Stimulated activated CD4-positive, alpha-beta T cell treated with anti-CD3 and anti-CD28 coated beads, Interleukin-4, amount 100 ng/mL, for 48 hours (primary cell): ENCODE measurements at regions not wholly inside any gene's neighbourhood (a gene's known extent, or its start where the extent isn't known, plus 50 kb on each side); places are given as distances from the start of the nearest gene placed in this dataset.

ENCODE experiments used
- DNase-seq, 2 donors: peaks; one replicate each; pipeline ENCODE4 v3.0.0-alpha.2; 2020; ENCODE audit warnings: low read depth in 2 of 2

DNA sequence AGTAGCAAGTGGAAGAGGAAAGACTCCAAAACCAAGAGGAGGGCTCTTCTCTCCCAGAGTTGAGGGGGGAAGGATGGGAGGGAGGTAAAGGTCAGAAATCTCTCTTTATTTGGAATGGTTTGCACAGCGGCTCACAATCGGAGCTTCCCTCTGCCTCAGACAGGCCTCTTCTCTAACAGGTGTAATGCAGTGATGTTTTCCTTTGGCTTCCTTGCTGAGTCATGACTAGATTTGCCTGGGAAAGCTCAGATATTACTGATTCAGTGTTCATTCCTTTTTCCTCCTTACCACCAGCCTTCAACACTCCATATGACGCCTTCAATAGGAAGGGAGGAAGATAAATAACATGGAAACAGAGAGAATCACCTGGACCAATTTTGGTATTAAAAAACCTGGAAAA lies 136.6 kb downstream of the RNF152 start:
- no peak for DNase-seq

DNA sequence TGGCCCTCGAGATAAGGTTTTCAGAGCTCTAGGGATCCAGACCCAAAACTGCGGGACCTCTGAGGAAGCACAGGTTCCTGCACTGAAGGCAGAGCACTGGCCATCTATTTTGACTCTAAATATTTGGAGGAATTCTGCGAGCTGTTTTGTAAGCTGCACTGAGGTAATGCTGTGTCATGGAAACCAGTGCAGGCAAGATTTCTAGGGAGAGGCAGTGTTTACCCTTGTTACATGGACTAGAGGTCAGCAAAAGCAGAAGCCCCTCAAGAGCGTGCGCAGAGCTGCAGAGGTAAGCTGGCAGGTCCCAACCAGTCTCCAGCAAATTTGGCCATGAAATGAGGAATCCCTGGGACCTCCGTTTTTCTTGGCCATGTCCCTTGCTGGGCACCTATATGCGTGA lies 137.3 kb downstream of the RNF152 start:
- DNase-seq, result no peak

DNA sequence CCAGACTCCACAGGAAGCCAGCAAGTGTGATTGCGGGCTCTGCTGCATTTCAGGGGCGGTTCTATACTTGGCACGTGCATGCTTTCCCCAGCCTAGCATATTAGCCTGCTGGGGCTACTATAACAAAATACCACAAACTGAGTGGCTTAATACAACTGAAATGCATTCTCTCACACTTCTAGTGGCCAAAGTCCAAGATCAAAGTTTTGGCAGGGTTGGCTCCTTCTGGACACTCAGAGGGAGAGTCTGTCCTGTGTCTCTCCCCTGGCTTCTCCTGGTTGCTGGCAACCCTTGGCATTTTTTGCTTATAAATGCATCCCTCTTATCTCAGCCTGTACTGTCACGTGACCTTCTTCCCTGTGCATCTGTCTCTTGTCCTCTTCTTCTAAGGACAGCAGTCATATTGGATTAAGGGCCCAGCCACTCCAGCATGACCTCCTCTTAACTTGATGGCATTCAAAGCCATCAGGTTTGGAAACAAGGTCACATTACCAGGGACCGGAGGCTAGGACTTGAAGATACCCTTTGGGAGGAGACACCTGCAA lies 138.7 kb downstream of the RNF152 start:
- DNase-seq, result no peak

DNA sequence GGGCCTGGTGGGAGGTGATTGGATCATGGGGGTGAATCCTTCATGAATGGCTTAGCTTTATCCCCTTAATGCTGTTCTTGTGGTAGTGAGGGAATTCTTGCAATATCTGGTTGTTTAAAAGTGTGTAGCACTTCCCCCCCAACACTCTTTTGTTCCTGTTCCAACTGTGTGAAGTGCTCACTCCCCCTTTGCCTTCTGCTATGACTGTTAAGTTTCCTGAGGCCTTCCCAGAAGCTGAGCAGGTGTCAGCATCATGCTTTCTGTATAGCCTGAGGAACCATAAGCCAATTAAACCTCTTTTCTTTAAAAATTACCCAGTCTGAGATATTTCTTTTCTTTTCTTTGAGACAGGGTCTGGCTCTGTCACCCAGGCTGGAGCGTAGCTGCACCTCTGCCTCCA lies 139.4 kb downstream of the RNF152 start:
- no peak for DNase-seq

DNA sequence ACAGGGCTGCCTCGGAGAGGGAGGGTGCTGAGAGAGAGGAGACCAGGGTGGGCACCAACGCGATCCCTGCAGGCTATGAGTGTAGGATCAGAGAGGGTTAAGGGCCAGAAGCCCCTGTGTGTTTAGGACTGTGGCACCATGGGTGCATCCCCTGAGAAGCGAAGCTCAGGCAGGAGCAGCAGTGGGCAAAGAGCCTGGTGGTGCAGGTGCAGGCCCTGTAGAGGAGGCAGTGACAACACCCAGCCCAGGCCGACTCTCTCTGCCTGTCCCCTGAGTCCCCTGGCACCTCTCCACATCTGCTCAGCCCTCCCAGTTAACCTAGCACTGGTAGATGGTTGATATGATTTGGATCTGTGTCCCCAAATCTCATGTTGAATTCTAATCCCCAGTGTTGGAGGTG lies 139.8 kb downstream of the RNF152 start:
- DNase-seq, result no peak

DNA sequence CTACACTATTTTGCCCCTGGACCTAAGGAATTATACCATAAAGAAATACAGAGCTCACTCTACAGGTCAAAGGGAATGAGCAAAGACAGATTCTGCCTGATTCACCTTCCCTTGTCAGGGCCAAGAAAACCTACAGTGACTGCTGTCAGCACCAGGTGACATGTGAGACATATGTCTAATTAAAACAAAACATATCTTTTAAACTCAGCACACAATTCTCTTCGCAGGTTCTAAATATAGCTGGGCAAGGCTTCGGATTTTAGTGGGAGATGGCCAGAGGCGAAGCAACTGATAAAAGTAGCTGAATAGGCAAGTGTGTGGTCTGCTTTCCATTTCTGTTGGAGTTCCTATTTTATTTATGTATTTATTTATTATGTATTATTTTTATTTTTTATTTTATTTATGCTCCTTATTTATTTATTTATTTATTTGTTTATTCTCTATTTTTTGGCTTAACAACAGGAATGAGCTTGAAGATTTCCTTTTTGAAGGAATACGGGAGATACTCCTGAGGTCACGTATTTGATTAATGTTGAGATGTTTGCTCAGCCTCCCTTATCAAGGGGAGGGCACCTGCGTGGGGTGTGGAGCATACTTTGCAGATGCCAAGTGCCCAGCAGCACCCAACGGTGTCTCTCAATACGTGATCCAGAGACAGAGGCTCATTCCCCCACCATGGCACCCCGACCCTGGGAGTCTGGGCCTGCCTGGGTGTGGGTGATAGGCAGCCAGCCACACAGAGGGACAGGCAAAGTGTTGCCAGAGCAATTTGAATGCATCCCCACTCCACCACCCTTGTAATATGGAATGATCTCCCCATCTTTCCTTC lies 141.8 kb downstream of the RNF152 start:
- DNase-seq, result no peak

DNA sequence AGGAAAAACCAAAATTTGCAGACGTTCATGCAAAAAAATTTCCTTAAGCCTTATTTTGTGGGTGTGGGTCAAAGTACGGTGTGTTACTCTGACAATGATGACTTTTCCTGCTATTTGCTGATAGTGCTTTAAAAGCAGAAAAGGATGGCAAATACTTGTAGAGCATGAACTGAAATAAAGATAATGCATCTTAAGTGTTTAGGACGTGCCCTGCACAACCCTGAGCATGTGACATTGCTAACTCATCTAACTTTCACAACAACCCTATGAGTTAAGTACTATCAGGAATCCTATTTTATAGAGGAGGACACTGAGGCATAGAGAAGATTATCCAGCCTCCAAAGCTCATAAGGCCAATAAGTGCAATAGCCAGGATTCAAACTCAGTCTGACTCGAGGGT lies 143.3 kb downstream of the RNF152 start:
- DNase-seq, result no peak

DNA sequence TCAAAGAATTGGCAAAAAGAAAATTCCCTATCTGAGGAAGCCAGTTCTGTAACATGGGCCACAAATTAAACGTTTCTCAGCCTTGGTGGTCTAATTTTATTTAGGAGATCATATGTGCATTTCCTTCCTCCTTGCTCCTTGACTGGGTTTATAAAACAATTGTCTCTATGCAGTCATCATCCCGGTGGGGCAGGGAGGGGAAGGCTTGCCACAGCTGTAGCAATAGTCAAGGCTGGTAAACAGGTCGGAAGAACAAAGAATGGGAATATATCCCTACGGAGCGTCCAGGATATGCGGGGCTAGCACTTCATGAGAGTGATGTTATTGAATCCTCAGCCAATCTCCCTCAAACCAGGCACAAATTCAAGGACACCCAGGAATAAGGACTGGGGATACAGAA lies 143.8 kb downstream of the RNF152 start:
- DNase-seq, result no peak

DNA sequence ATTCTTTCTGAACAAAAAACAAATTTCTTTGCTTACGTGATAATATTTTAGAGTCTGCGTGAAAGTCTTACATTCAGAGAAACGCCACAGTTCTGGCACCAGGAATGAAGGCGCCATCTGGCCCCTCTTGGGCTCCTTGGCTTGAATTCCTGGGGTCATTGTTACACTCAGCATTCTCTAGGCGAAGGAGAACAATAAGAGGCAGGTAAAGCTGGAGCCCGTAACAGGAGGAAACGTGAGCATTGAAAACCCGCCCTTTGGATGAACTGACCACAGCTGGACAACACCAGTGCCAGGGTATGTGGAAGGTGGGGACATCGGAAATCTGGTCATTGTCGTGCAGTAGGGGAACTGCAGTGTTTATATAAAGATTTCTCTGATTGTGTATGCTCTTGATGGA lies 144.8 kb downstream of the RNF152 start:
- no peak for DNase-seq

DNA sequence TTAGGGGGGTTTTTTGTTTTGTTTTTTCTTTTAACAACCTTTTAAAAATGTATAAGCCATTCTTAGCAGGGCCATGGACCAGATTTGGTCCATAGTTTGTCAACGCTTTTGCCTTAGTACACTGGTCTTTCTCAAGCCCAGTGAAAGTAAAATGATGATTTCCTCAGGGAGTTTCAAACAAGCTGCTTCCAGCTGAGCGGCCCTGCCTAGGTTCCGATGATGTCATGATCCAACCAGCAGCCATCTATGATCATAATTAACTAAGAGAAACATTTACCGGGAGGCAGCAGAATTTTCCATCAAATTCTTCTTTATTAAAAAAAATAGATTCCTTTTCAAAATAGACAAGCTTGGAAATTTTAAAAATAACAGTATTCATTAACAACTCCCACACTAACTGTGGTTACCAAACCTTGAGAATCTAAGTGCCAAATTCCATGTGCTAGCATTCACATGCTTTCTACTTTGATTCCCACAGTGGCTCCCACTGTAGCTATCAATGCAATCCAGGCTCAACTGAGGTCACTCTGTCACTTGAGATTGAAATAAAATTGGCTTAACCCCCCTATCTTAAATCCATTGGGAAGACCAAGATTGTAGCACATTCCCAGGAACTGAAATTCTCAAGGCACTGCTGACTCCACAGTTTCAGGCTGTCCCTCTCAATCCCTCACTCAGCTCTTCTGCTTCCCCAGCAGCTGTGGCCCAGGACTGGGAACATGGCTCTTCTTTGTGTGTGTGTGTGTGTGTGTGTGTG lies 148.9 kb downstream of the RNF152 start:
- DNase-seq, result no peak

DNA sequence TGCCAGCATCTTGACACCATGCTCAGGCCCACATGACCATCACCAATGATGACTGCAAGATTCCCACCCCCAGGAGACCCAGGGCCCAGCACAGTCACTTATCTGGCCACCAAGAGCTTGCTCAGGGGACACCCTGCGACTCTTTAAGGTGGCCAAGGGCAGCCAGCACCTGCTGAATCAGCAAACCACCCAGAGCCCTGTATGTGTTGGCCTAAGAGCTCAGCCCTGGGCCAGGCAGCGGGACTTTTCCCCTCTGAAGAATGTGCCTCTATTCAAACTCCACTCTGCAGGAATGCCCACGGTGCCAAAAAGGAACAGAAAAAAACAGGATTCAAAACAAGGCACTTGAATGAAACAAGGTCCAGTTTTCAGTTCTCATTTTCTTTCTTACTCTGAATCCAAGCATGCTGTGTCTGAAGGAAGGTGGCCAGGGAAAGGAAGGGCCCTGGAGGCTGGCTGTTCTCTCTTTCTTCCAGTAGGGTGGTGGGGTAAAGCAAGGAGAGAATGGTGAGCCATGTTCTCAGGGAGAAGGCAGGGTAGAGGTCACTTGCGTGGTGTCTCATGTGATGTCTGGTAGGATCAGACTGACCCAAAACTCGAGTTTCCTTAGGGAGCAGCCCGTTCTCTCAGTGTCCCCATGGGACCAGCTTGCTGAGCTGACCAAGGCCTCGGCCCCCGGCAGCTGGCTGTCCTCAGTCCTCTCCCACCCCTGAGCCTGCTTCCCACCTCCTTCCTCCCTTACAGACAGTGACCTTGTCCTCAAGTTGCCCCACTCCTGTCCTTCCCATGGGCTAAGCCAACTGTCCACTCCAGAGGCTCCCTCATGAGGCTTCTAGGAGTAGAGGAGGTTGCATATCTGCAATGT lies 150.0 kb downstream of the RNF152 start:
- DNase-seq, result no peak

DNA sequence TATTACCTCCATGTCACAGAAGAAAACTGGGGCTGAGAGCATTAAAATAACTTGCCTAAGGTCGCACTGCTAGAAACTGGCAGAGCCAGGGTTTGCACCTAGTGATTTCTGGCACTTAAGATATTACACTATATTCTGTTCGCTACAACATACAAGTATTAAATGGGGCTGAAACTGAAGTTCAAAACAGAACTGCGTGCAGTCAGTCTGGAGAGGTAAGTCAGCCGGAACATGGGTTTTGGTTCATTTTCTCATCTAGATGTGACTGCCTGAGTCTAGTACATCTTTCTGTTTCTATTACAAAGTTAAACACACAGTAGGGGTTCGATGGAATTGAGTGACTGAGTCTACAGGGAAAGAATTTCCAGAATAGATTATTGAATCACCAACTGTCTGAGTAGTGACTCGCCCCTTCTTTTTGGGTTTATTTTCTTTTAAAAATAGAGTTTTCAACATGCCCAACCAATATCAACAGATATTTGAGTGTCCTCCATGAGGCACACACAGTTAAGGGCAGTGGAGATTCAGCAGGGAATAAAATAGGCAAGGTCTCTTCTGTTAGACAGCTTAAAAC lies 150.8 kb downstream of the RNF152 start:
- no peak for DNase-seq

DNA sequence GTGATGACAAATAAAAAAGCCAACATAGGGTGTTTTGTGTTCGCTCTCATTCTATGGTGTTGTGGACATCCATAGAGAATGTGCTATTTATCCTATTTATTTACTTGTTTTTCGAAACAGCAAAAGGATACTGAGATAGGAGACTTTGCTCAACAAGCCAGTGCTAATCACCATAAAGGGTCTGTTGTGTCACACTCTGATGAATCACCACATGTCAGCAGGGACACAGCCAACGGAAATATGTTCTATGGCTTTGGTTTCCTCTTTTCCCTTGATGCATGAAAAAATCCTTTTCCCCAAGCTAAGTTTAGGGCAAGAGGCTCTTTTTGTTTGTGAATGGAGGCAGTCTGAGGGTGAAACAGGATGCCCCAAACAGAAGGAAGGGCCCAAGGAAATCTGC lies 154.3 kb downstream of the RNF152 start:
- DNase-seq, result no peak

DNA sequence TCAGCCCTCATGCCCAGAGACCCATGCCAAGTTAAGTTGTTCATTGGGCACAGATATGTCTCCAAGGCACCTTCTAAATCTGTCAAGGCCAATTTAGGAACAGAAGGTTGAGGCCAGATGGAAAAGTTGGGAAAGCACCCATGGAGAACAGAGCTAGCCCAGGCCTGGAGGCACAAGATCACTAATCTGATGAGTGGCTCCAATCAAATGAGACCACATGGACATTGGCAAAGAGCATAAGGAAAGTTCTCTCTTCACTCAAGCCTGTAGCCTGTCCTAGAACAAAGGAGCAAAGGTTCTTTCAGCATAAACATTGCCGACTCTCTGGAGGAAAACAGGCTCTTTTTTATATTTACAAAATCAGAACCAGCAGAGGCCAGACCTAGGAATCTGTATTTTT lies 154.8 kb downstream of the RNF152 start:
- no peak for DNase-seq

DNA sequence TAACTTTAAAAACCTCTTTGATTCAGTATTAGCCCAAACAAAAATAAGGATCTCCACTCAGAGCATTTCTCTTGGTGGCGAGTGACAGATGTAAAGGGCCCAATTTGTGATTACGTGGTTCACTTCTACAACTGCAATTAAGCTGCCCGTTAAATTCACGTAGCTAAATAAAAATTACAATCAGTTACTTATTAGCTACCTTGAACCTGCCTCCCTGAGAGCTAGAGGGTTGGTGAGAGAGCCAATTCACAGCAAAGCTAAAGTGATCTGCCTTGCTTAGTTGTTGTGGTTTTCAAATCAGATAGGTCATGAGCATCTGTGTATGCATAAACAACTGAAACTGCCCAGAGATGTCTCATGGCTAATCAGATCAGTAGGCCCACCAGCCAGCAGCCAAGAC lies 156.7 kb downstream of the RNF152 start:
- no peak for DNase-seq

DNA sequence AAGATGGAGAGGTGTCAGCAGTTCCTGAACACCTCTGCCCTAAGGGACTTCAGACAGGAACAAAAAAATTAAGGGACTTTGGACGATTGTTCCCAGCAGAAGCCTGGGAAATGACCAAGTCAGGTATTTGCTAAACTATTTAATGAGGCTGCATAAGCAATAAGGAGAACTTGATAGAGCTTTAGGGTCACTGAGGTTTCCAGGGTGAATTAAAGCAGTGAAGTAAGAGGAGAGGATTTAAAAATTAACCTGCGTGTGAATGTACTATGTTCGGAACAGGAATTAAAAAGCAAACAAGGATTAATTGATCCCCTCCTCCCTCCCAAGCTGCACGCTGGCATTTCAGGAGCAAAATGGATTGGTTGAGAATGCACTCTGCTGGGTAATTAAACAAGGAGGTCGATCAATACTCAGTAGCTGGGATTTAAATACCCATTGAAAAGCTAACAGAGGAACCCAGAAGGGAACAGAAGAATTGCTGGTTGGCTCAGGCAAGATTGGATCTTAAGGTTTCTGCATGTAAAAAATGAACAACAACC lies 157.2 kb downstream of the RNF152 start:
- no peak for DNase-seq

DNA sequence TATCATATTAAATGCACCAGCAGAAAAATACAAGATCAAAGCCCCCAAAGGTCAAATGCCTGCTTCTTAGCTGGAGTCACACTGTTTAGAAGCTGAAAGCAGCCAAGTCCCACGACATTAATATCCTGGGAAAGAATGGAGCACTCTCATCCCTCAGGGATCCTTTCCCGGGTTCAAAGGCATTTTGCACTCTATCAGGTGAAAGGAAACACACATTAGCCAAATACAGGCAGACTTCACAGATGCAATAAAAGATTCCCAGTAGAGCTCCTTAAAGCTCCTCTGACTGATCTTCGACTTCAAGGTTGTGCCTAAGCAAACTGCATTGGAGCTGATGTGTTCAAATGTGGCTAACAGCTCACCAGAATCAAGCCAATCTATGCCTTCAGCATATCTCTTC lies 158.4 kb downstream of the RNF152 start:
- no peak for DNase-seq

DNA sequence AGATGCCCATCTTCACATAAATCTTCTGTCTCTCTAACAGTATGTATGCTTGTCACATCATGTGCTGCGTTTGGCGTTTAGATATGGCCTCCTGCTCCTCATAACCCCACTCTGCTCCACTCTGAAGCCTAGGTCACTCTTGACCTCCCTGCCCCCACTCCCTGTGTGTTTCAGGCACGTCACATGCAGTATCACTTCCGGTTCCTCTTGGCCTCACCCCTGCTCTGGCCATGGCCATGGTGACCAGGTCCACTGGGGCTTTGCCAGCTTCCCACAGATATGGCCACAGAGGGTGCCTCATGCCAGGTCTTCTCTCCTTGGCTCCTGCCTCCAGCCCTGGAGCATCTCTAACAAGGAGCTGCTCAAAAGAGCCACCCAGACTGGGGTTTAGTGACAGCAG lies 160.0 kb downstream of the RNF152 start:
- no peak for DNase-seq

DNA sequence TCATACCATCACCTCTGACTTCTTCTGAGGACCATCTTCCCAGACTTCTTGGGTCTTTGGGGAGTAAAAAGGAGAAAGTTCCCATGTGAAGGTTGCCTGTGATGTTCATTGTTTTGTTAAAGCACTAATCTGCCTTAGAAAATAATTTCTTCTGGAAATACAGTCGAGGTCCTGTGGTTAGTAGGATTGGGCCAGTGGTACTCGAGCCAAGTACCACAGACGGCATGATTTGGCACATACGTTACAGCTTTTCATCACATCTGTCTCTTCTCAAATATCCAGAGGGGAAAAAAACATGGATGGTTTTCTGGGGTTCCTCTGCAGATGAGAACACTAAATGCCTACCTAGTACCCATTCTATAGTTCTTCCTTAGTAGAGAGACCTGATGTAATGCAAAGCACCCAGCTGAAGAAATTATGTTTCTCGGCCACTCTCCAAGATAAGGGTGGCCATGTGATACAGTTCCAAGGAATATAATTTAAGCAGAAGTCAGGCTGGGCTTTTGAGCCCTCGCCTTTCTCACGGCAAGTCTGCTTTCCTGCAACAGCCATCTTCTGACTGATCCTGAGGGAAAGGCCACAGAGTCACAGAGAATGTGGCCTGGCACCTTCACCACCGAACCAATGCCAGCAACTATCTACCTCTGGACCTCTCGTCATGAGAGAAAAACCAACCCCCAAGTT lies 161.0 kb downstream of the RNF152 start:
- no peak for DNase-seq

DNA sequence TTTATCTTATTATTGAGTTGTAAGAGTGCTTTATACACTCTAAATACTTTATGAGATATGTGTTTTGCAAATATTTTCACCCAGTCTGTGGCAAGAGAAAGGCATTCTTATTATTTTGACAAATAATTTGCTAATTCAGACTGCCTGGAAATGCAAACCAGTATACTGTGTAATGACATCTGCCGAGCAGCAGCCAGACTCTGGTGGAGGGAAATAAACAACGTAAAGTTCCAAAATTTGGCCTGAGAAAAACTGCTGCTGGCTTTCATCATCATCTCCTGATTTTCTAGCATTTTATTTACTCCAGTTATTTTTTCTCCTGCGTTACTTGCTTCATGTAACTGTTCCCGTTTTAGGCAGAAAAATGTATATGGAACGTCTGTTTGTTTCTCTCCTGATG lies 161.6 kb downstream of the RNF152 start:
- DNase-seq, result no peak

DNA sequence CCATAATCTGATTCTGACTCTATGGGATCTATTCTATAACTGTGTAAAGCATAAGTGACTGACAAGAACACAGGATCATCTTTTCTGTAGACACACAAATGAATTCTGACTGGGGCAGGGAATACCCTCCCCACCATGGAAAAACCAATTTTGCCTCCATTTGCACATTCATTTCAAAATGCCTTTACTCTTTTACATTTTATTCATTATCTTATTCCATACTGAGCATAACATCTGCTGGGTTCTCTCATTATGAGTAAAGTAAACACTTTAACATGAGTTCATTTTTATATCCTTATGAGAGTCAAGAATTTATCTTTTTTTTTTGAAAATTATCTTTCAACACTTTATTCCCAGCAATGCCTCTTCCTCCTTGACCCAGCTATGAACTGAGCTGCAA lies 163.5 kb downstream of the RNF152 start:
- DNase-seq, result no peak
